ENCODE measurements at regions not wholly inside any gene's neighbourhood (a gene's known extent, or its start where the extent isn't known, plus 50 kb on each side); places are given as distances from the start of the nearest gene placed in this dataset.

GRCh38 chr12:60014436-60014835 lies 418.6 kb downstream of the SLC16A7 start:
- H2AFZ ChIP-seq = no peak overlapping the region
- ChIA-PET CTCF (no interaction called here), POLR2A (ENCODE audit: unreplicated experiment) (no interaction called here)
- intact Hi-C loops (cut with micrococcal nuclease; ENCODE audit: unreplicated experiment) = no loop called here
- H3K27me3 ChIP-seq (ENCODE audit: insufficient read depth, low read depth) = no peaks in the 10 kb centered on the region
- H3K27ac ChIP-seq = no peak overlapping the region
- TF ChIP-seq, protein P1, sequence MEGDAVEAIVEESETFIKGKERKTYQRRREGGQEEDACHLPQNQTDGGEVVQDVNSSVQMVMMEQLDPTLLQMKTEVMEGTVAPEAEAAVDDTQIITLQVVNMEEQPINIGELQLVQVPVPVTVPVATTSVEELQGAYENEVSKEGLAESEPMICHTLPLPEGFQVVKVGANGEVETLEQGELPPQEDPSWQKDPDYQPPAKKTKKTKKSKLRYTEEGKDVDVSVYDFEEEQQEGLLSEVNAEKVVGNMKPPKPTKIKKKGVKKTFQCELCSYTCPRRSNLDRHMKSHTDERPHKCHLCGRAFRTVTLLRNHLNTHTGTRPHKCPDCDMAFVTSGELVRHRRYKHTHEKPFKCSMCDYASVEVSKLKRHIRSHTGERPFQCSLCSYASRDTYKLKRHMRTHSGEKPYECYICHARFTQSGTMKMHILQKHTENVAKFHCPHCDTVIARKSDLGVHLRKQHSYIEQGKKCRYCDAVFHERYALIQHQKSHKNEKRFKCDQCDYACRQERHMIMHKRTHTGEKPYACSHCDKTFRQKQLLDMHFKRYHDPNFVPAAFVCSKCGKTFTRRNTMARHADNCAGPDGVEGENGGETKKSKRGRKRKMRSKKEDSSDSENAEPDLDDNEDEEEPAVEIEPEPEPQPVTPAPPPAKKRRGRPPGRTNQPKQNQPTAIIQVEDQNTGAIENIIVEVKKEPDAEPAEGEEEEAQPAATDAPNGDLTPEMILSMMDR (conservative IDR thresholded peaks at IDR 0.05) = no peak
- no peak for TF ChIP-seq EZH2 (IDR thresholded peaks at IDR 0.05; ENCODE audit: low read depth)
- no peaks in the 10 kb centered on the region for H3F3A ChIP-seq (ENCODE audit: insufficient read depth, low read depth)
- no peaks in the 10 kb centered on the region for H3K9me3 ChIP-seq (ENCODE audit: insufficient read depth, low read depth)
- no peak overlapping the region for H3K4me3 ChIP-seq
- no TSS peak for BruUV-seq (replicated peaks)
- H3K79me2 ChIP-seq (ENCODE audit: low read depth) = no peaks in the 10 kb centered on the region
- H4K20me1 ChIP-seq (ENCODE audit: insufficient read depth) = no peaks in the 10 kb centered on the region
- no peak overlapping the region for H3K4me2 ChIP-seq
- no peaks in the 10 kb centered on the region for H3K4me1 ChIP-seq (replicated peaks; ENCODE audit: insufficient read depth)
- H3K36me3 ChIP-seq (ENCODE audit: low read depth) = no peaks in the 10 kb centered on the region
- DNase-seq = no peak
- no peaks in the 10 kb centered on the region; the same call in 1 of the 2 replicates for H3K9me2 ChIP-seq (ENCODE audit: insufficient read depth)

DNA sequence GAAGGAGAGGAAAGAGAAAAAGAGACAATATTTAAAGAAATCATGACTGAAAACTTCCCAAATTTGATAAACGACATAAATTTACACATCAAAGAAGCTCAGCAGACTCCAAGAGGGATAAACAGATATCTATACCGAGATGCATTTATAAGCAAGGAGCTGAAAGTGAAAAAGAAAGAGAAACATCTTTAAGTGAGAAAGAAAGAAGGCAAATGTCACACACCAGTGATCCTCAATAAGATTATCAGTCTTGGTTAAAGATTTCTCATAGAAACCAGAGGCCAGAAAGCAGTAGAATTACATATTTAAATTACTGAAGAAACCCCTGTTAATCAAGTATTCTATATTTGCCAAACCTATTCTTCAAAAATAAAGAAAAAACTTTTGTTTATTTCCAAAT lies 424.2 kb downstream of the SLC16A7 start:
- Histone ChIP-seq H3K9me3 (ENCODE audit: insufficient read depth, low read depth) (no peaks in the 10 kb centered on the region), H2AFZ (no peak overlapping the region), H3K36me3 (ENCODE audit: low read depth) (no peaks in the 10 kb centered on the region), H3K4me2 (no peak overlapping the region), H3K4me3 (no peak overlapping the region), H4K20me1 (ENCODE audit: insufficient read depth) (no peaks in the 10 kb centered on the region), H3F3A (ENCODE audit: insufficient read depth, low read depth) (no peaks in the 10 kb centered on the region), H3K27me3 (ENCODE audit: insufficient read depth, low read depth) (no peaks in the 10 kb centered on the region), H3K9me2 (ENCODE audit: insufficient read depth) (no peaks in the 10 kb centered on the region), H3K79me2 (ENCODE audit: low read depth) (no peaks in the 10 kb centered on the region), H3K4me1 (replicated peaks; ENCODE audit: insufficient read depth) (no peaks in the 10 kb centered on the region), H3K27ac (no peak overlapping the region)
- BruUV-seq (replicated peaks) = no TSS peak
- CTCF ChIA-PET = no interaction called here
- TF ChIP-seq, protein P1 (conservative IDR thresholded peaks at IDR 0.05) = no peak
- TF ChIP-seq EZH2 (IDR thresholded peaks at IDR 0.05; ENCODE audit: low read depth) = no peak
- POLR2A ChIA-PET (ENCODE audit: unreplicated experiment) = no interaction called here
- DNase-seq = no peak
- intact Hi-C loops (cut with micrococcal nuclease; ENCODE audit: unreplicated experiment) = no loop called here

- H3K9me3 ChIP-seq (ENCODE audit: insufficient read depth, low read depth) = no peaks in the 10 kb centered on the region
- H3K4me3 ChIP-seq = no peak overlapping the region
- POLR2A ChIA-PET (ENCODE audit: unreplicated experiment) = no interaction called here
- no peak overlapping the region for H3K27ac ChIP-seq
- no TSS peak for BruUV-seq (replicated peaks)
- TF ChIP-seq, protein P1 (conservative IDR thresholded peaks at IDR 0.05) = no peak
- TF ChIP-seq EZH2 (IDR thresholded peaks at IDR 0.05; ENCODE audit: low read depth) = no peak
- H3K79me2 ChIP-seq (ENCODE audit: low read depth) = no peaks in the 10 kb centered on the region
- intact Hi-C loops (cut with micrococcal nuclease; ENCODE audit: unreplicated experiment) = no loop called here
- H3K9me2 ChIP-seq (ENCODE audit: insufficient read depth) = no peaks in the 10 kb centered on the region
- DNase-seq = no peak
- no peaks in the 10 kb centered on the region for H3K4me1 ChIP-seq (replicated peaks; ENCODE audit: insufficient read depth)
- no peak overlapping the region for H2AFZ ChIP-seq
- CTCF ChIA-PET = no interaction called here
- H4K20me1 ChIP-seq (ENCODE audit: insufficient read depth) = no peaks in the 10 kb centered on the region
- H3F3A ChIP-seq (ENCODE audit: insufficient read depth, low read depth) = no peaks in the 10 kb centered on the region
- H3K36me3 ChIP-seq (ENCODE audit: low read depth) = no peaks in the 10 kb centered on the region
- no peaks in the 10 kb centered on the region for H3K27me3 ChIP-seq (ENCODE audit: insufficient read depth, low read depth)
- H3K4me2 ChIP-seq = no peak overlapping the region
Observed at GRCh38 chr12:60021235-60021634, 425.4 kb downstream of the SLC16A7 start.
